DMS114 treated with DMSO at 0.1 percent for 48 hours (cell line): ENCODE measurements at regions not wholly inside any gene's neighbourhood (a gene's known extent, or its start where the extent isn't known, plus 50 kb on each side); places are given as distances from the start of the nearest gene placed in this dataset.
"Not testable (repeated sequence)": the region's sequence is repeated elsewhere in the genome, so short reads cannot be mapped to it uniquely, and the experiment has no call there.

ENCODE experiments used
- DNase-seq: peaks from one replicate; lab custom pipeline; 2025; ENCODE audit not compliant: unreplicated experiment; lab: John Stamatoyannopoulos, UW

DNA sequence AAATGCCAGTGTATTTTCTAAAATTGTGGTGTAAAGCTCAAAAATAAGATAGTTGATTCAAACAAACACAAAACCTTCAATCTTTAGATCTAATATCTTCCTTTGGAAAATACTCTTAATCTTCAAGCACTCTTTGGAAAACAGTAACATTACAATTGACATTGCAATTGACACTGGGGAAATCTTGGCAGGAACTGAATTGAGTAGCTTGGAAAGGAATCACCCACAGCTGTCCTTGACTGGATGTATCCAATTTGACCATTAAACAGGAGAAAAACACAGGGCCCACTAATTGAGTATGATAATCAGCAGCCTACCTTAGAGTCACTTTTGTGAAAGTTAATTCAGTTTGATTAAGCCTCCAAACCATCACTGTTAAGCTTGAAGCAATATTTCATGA, 776.7 kb downstream of the DTWD2 start:
- no peak for DNase-seq

DNA sequence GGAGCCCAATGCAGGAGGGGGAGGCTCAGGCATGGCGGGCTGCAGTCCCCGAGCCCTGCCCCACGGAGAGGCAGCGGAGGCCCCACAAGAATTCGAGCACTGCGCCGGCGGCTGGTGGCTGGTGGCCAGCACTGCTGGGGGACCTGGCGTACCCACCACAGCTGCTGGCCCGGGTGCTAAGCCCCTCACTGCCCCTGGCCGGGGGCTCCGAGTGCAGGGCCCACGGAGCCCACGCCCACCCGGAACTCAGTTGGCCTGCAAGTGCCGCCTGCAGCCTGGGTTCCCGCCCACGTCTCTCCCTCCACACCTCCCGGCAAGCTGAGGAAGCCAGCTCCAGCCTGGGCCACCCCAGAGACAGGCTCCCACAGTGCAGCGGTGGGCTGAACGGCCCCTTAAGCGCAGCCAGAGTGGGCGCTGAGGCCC, 780.3 kb downstream of the DTWD2 start:
- DNase-seq: no peak

DNA sequence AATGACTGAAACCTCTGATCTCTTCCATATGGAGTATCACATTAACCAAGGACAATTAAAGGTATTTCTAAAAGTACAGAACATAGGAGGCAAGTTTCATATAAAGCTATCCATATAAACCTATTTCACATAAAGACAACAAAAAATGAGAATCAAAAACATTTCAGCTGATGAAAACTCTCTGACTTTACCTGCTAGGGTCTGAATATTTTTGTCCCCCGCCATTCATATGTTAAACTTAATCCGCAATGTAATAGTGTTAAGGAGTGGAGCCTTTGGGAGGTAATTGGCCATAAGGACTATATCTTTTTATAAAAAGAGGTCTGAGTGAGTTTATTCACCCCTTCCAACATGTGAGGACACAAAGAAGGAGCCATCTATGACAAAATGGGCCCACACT, 788.5 kb downstream of the DTWD2 start:
- DNase-seq: no peak

DNA sequence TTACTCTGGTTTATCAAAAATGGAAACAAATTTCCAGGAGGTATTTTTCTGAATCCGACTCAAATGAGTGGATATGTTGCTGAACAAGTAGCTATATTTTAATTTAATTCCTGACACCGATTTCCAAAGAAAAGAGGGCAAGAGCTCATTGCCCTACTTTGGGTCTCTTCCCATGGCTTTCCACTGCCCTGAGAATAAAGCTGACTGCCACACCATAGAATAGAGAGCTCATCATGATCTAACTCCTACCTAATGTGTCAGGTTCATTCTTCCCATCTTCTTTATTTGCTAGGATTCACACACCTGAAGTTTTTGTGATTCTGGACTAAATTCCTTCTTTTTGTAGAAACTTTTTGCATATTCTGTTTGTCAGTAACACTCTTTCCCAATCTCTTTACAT, 792.1 kb downstream of the DTWD2 start:
- DNase-seq: no peak

DNA sequence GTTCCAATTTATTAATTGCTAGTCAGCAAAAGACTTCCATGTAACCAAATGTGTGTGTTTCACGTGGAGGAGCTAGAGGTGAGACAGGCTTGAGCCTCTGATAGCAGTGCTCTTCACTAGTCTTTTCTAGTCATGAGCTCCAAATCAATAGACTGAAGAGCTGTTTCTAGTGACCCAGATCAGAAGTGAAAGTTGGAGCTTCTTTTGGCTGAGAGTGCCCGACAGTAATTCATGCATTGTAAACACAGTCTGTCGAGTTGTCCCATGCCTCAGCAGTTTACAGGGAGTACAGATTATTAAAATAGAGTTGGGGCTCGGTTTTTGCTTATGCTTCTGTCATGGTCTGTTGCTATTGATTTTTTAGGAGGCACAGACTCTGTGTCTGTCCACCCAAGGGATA, 793.1 kb downstream of the DTWD2 start:
- DNase-seq: no peak

DNA sequence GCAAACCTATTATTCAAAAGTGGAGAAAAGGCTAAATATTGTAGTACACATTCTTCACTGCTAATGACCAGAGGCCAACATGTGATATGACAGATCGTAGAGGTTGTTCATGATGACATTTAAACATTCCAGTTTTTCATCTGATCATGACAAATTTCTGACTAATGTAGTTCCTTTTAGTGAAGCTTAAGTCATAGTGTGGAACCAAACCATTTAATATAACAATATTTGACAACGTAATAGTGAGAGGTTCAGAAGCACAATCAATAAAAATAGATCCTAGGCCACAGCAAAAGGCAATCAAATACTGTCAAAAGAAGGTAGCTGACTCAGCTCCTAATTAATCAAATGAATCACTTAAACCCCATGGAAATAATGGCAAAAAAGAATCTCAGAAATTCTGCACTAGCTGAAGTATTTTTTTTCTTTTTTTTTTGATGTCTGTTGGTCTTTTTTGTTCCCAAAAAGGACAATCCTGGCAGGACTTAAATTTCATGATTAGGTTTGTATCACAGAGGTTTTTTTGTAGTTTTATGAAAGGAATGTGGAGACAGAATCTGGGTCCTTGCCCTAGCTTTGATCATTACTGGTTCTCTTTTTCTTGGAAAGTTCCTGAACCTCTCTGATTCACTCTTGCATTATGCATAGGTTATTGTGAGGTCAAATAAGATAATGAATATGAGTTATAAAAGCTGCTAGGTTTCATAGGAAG, 795.0 kb downstream of the DTWD2 start:
- no peak for DNase-seq

GRCh38 chr5:118185018-118185417, 803.3 kb downstream of the DTWD2 start:
- DNase-seq: no peak

GRCh38 chr5:118176146-118176545, 812.2 kb downstream of the DTWD2 start:
- DNase-seq: no peak

GRCh38 chr5:118174671-118175070, 813.7 kb downstream of the DTWD2 start:
- DNase-seq: no peak

DNA sequence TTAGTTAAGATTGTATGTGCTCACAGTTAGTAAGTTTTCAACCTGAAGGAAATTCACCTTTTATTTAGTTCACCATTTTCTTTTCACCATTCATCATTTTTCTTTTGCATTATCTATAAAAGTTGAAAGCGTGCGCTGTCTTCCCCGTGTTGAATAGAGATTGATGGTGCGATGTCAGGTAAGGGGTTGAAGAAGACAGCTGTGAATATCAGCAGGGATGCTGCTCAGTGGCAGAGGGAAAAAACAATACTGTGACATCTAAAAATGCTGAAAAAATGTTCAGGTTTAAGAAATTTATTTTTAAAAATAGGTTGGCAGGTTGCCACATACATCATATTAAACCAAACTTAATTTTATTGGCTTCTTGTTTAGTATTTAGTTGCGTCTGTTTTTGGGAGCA, 815.0 kb downstream of the DTWD2 start:
- no peak for DNase-seq

DNA sequence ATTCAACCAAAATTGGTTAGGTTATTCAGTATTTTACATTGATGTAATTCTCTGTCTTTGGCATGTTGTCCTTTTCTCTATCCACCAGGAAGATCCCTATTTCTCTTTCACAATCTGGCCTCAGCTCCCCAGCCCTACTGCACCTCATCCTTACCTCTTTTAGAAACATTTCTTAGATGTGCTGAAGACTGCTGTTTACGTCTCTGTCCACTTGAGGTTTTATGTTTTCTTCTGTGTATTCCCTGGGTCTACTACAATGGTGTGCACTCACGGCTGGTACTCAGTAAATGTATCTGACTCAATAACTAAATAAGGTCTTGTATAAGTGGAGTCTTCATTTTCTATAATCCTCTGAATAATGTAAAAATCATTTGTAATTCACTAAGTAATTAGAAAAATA, 822.7 kb downstream of the DTWD2 start:
- no peak for DNase-seq

DNA sequence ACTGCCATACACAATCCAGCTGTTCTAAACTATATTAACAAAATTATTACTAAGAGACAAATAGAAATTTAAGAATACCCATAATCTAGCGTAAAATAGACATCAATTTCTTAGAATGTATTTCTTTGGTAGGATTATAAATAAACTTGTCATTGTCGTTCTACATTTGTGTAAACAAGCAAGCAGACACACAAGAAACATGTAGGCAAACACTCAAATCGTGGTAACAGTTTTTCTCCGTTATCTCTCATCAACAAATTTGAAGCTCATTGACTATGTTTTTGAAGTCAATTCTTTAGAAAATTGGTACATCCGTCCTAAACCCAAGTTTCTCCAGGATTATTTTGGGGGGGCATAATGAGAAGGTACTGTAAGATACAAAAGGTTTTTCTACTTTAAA, 832.2 kb downstream of the DTWD2 start:
- no peak for DNase-seq

DNA sequence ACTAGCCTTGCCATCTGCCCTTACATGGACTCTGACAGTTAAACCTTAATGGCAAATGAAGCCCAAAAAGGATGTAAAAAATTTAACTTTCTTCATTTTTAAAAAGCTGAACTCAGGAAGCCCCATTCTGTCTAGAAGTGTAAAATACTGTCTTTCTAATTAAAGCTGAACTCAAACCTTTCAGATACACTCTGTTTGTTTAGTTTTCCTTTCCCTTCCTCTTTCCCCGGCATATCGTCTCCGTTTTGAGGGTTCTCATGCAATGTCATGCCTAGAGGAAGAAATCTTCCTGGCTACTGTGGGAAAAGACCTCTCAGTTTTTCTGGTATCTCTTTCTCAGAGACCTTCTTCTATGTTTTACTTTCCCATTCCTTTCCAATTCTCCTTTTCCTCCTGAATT, 841.5 kb downstream of the DTWD2 start:
- DNase-seq: no peak

DNA sequence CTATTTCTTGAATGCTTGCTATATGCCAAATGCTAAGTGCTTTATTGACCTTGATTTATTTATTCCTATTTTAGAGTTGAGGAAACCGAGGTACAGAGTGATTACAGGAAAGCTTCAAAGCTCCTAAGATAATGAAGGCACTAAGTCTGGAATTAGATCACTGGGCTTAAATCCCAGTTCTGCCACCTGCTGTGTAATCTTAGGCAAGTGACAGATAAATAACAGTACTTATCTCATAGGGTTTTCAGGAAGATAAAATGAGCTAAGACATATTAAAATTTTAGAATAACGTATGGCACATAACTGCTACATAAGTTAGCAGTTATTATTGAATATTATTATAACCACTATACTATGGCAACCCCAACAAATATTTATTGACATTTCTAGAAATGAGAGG, 843.8 kb downstream of the DTWD2 start:
- no peak for DNase-seq

DNA sequence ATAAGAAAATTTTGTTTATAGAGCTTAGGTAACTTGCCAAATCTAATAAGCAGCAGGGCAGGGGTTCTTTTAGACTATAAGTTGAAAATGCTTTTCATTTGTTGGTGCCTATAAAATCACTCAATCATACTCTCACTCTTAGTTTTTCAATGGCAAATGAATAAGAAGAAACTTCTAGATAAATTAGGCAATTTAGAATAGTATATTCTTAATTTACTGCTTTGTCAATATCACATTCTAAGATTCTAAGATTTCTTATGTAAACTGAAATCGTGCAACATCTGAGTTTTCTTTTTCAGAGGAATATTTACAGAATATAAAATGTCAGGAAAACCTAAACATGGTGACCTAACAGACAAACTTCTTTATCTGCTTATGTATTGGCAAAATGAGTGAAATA, 849.0 kb downstream of the DTWD2 start:
- DNase-seq: no peak

DNA sequence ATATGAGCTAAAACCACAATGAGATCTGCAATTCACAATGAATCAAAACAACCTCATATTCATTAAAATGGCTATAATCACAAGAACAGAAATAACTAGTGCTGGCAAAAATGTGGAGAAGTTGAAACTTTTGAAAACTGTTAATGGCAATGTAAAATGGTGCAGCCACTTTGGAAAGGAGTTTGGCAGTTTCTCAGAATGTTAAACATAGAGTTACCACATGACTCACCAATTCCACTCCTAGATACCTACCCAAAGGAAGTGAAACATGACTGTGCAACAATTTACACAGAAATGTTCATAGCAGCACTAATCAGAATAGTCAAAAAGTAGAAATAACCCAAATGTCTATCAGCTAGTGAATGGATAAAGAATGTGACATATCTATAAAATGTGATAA, 862.2 kb downstream of the DTWD2 start:
- DNase-seq: no peak

DNA sequence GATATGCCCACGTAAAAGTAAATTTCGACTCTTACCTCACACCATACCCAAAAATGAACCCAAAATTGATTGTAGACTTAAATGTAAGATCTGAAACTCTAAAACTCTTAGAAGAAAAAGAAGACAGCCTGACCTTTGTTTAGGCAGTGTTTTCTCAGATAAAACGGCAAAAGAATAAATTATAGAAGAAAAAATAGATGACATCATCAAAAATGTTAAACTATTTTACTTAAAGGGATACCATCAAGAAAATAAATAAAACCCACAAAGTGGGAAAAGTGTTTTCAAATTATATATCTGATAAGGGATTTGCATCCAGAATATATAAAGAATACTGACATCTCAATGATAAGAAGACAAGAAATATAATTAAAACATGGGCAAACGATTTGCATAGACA, 862.7 kb downstream of the DTWD2 start:
- DNase-seq: no peak

- DNase-seq: no peak
These were observed 867.1 kb downstream of the DTWD2 start for GRCh38 chr5:118121258-118121657.

GRCh38 chr5:118115791-118116190, 872.6 kb downstream of the DTWD2 start:
- no peak for DNase-seq

DNA sequence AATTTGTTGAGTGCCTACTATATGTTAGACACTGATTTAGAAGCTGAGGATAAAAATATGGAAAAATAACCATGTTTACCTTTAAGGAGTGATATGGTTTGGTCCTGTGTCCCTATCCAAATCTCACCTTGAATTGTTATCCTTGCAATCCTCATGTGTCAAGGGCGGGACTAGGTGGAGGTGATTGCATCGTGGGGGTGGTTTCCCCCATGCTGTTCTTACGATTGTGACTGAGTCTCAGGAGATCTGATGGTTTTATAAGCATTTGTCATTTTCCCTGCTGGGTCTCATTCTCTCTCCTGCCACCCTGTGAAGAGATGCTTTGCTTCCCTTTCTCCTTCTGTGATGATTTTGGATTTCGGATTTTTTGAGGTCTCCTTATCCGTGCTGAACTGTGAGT, 876.4 kb downstream of the DTWD2 start:
- no peak for DNase-seq

- DNase-seq: not testable (repeated sequence)
These were observed 881.1 kb downstream of the DTWD2 start for GRCh38 chr5:118107246-118107645.

DNA sequence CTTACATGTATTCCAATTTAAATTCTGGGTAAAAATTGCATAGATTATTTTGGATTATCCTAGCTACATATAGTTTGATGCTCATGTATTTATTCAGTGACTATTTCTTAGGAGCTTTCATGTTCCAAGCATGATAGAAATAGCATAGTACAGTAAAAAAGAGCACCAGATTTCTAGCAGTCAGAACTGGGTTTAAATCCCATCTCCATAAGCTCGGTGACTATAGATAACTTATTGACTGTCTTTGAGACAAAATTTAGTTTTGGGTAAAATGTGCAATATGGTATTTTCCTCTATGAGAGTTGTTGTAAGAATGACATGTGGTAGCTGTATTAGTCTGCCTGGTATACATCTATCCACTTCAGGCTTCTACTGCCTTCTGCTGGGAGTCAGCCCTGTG, 889.6 kb downstream of the DTWD2 start:
- no peak for DNase-seq

- DNase-seq: no peak
These were observed 893.2 kb downstream of the DTWD2 start for GRCh38 chr5:118095115-118095514.
